Hypothalamus (tissue), 51 donors: ENCODE measurements at regions not wholly inside any gene's neighbourhood (a gene's known extent, or its start where the extent isn't known, plus 50 kb on each side); places are given as distances from the start of the nearest gene placed in this dataset.
A peak's percentile ranks its signal among the peaks of the same experiment; 100 is the strongest.

ENCODE experiments used
- DNase-seq, 51 donors: peaks; one replicate each; lab custom pipeline; 2025; lab: John Stamatoyannopoulos, UW

DNA sequence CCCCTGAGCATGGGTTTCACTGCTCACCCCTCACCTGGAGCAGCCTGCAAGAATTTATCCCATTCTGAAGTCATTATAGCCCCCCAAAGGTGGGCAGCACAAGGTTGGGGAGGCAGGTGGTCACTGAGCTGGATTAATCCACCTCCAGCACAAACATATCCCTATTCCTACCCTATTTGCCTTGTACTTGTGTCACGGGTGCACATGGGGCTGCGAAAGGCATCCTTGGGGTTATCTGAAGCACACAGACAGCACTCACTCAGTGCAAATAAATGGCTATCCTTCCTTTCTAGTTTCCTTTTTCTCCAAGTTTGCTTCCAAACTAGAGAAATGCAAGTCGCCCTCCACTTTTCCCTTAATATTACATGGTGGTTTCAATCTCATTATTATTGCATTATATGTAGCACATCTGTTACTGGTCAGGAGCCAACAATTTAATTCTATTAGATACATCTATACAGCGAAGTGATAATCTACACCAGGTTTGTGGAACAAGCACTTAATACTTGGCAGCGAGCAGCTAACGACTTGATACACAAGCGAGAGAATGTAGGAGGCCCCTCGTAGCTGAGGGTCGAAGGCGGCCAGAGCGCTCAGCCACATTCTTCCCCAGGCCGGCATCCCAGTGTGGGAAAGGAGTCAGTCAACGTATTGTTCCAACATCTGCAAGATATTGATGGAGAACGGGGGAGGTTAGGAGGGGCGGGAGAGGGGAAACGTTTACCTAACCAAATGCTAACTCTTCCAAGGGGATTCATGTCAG is 121.3 kb upstream of the HABP2 start:
- DNase-seq: no peak

GRCh38 chr10:113433711-113434110 is 119.1 kb upstream of the HABP2 start:
- DNase-seq: no peak

DNA sequence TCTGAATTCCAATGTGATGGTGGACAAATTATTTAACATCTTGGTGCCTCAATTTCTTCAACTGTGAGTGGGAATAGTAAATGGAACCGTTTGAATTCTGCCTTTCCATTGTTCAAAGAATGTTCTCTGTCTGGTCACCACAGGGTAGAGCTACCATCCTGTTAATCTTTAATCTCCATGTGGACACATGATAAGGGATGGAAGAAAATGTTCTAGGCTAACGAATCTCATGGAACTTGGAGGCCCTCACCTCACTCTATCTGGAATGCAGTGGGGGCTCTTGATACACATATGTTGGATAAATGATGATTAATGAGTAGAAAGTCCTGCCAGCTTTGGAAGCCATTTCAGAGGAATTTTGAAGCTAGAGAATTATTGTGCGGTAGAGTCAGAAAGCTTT is 118.5 kb upstream of the HABP2 start:
- DNase-seq: no peak

GRCh38 chr10:113434950-113435349 is 117.9 kb upstream of the HABP2 start:
- DNase-seq: no peak

DNA sequence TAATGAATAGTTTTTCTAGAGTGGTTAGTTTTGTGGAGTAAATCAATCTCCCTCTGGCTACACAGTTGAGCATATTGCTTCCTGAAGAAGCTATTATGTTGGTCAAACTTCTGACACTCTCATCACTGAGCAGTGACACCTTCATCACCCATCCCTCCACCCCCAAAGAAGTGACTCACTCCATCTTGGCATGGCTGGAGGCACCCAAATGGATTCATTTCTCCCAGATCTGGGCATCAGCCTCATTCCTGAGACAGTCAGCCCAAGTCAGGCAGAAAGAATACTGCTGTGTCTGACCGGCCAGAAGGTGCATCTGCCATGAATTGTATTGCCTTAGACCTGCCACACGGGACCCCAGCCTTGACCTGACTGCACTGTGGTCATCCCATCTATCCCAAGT is 117.0 kb upstream of the HABP2 start:
- DNase-seq: no peak

DNA sequence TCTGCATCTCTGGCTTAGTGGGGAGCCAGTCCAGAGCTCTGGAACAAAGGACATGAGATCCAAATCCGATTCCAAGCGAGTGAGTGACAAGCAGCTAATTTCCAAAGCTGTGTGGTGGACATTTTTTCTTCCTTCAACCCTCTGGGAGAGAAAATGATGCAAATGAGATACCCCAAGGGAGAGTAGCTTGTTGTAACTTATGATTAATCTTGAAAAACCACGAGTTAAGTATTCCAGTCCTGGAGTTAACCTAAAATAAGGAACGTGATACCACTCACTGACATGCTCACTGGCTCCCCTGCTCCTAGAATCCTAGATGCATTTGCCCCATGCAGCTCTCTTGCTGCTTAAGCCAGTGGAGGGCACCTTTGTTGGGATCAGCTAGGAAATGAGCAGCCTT is 116.0 kb upstream of the HABP2 start:
- DNase-seq: no peak

GRCh38 chr10:113438652-113439051 is 114.2 kb upstream of the HABP2 start:
- DNase-seq: no peak

DNA sequence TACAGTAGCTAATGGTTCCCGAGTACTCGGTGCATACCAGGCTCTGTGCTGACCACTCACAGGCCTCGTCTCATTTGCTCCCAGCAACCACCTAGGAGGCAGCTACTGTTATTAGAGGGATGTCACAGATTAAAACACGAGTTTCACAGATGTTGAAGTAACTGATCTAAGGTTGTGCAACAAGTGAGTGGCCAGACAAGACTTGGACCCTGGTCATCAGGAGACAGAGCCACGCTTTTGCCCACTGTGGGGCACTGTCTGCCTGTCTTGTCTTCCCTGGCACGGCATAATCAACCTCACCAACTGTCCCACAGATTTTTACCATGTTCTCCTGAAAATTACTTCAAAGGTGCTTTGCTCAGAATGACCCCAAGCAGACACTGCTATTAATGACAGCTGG is 111.6 kb upstream of the HABP2 start:
- DNase-seq: peak in 5 of 51 donors; percentile 1 to 30 (median 2)

DNA sequence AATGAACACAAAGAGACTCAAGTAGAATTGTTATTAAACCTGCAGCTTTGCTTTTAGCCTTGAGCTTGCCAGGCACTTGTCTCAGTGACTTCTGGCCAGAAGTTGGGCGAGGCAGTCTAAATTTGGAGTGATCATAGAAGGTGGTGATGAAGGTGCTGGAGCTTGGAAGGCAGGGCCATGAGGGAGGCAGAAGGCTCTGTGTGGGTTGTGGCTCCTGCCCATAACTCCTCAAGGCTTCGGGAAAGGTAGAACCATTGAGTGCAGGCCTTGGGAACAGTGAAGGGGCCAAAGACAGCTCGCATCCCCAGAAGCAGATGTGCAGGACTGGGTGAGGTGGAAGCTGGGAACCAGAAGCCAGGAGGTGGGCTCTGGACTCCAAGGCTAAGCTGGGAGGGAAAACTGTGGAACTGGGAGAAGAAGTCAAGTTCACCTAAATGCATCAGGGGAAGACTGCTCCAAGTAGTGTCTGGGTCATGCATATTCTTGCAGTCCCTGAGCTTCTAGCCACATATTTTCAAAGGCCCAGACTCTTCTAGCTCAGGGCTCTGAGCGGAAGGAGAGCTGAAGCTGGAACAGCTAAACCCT is 111.1 kb upstream of the HABP2 start:
- no peak for DNase-seq

GRCh38 chr10:113442336-113442735 is 110.5 kb upstream of the HABP2 start:
- no peak for DNase-seq

DNA sequence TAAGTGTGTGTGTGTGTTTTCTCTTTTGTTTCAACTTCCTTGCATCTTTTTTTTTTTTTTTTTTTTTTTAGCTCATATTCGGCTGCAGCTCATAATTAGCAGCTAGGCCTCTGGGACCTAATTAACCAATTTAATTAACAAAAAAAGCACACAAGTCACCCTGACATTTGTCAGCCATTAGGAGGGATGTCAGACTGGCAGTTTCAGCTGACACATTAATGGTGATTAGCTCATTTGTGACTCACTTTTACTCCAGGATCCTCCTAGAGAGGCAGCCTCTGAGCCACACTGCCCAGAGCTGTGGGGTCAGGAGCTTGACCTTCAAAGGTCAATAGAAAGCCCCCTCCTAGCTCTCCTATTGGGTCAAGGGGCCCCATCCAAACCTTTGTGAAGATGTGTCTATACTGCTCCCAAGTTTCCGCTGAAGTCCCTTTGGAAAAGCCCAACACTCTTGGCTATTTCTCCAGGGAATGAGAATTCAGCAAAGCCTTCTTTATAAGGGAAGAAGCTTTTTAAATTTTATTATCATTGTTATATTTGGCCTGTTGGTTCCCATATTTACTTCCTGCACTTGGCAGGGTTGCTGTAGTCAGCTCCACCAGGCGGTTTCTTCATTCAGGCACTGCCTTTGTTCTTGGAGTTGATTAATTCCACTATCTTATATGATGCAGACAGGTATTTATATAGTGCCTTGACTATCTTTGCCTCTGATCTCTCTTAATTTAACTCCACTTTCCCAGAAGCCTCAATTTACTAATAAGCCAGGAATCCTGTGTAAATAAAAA is 109.5 kb upstream of the HABP2 start:
- DNase-seq: no peak

GRCh38 chr10:113444766-113445365 is 108.0 kb upstream of the HABP2 start:
- no peak for DNase-seq

- no peak for DNase-seq
Measured at GRCh38 chr10:113445736-113446135, 107.1 kb upstream of the HABP2 start.

- no peak for DNase-seq
Measured at GRCh38 chr10:113446739-113447138, 106.1 kb upstream of the HABP2 start.

GRCh38 chr10:113447278-113447677 is 105.6 kb upstream of the HABP2 start:
- no peak for DNase-seq

DNA sequence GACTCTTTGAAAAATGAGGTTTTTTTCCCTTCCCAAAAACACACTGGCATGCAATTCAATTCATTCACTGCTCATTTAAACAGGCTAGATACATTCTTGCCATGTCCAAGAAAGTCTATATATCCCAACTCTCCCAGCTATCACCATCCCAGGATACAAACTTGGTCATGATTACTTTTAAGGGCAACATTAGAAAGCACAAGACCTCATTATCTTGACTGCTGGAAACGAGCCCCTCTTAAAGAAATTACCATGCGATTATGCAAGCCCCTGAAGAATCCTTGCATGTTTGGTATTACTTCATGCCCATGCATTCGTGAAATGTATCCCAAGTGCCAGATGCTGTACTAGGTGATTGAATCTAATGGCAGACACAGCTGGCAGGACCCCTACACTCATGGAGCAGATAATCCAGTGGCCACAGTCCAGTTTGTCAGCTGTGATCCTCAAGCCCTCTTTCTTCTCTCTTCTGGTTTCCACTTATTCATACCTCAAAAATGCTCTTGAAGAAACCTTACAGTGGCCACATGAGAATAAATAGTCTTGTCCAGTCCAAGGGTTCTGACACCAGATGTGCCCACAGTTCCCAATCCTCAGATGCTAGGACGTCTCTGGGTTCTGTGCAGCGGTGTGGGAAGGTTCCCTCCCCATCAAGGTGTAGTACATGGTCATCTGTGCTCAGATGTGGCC is 103.7 kb upstream of the HABP2 start:
- no peak for DNase-seq

DNA sequence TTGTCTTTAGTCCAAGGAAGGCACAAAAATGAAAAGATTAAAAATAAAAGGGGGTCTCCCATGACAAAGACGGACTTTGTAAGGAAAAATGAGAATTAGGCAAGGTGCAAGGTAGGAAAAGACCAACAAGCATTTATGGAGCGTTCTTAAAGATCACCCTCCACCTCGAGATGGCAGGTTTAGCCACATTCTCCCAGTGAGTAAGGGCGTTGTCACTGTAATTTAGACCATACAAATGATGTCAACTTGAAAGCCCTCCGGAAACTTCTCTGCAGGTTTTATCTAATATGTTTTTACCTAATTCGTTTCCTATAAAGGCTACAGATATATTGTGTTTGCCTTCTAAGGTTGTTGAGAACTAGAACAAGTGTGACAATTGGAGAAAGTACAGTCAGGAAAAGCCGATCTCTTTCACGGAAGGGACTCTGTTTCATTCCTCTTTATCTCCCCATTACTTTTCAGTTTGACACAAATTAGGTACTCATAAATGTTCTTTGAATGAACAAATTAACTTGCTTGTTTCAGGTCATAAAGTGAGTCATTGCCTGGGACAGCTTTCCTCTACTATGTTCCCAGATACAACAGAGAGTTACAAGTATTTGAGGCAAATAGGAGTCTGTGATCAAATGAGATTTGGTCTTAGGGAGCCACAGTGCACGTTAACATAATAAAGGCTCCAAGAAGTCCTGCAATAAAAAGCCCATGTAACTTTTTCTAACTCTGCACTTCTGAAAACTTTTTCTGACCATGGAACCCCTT is 102.6 kb upstream of the HABP2 start:
- DNase-seq: no peak

- no peak for DNase-seq
Measured at GRCh38 chr10:113450906-113451305, 101.9 kb upstream of the HABP2 start.

DNA sequence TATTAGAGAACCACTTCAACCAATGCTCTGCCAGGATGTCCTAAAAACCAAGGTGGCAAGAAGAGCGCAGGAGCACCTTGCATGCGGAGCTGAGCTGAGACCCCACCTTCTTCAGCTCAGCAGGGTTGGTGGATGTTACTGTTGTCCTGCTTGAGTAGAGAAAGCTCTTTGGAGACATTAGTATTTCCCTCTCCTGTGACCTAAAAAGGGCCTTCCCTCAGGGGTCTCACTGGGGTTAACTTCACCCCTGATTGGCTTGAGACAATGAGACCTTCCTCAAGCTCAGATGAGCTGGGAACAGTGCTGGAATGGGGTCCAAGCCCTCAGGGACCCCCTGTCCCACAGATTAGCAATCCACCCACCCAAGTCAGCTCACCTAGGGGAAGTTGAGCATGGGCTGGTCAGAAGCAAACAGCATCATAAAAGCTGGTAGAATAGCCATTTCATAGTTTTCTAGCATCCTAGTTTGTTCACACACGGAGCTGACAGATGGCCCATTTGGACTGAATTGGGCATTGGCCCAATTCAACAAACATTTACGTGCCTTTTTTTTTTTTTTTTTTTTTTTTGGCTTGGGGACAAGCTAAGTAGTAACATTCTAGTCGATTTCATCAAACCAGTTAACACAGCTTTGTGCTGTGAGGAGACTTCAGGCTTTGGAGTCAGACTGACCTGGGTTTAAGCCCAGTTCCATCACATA is 100.6 kb upstream of the HABP2 start:
- no peak for DNase-seq
